ENCODE measurements at regions not wholly inside any gene's neighbourhood (a gene's known extent, or its start where the extent isn't known, plus 50 kb on each side); places are given as distances from the start of the nearest gene placed in this dataset.

GRCh38 chr18:71899183-71899582 lies 645.0 kb downstream of the CBLN2 start:
- no peaks in the 10 kb centered on the region for H3K36me3 Mint-ChIP-seq (ENCODE audit: insufficient read depth, unreplicated experiment)
- intact Hi-C loops (cut with micrococcal nuclease) = no loop called here
- H3K4me1 Mint-ChIP-seq (ENCODE audit: insufficient read depth, unreplicated experiment) = no peaks in the 10 kb centered on the region
- ChIA-PET POLR2A (no interaction called here), CTCF (interaction anchor here (0.6 kb wide), 1 partner anchor 105 kb away, joined by 3 read pairs; no protein-coding TSS in a partner anchor)
- TF ChIP-seq, protein P1, sequence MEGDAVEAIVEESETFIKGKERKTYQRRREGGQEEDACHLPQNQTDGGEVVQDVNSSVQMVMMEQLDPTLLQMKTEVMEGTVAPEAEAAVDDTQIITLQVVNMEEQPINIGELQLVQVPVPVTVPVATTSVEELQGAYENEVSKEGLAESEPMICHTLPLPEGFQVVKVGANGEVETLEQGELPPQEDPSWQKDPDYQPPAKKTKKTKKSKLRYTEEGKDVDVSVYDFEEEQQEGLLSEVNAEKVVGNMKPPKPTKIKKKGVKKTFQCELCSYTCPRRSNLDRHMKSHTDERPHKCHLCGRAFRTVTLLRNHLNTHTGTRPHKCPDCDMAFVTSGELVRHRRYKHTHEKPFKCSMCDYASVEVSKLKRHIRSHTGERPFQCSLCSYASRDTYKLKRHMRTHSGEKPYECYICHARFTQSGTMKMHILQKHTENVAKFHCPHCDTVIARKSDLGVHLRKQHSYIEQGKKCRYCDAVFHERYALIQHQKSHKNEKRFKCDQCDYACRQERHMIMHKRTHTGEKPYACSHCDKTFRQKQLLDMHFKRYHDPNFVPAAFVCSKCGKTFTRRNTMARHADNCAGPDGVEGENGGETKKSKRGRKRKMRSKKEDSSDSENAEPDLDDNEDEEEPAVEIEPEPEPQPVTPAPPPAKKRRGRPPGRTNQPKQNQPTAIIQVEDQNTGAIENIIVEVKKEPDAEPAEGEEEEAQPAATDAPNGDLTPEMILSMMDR (IDR thresholded peaks at IDR 0.05; ENCODE audit: unreplicated experiment) = no peak
- no TSS peak for BruUV-seq (replicated peaks)
- DNase-seq (ENCODE audit: unreplicated experiment) = no peak
- no peak overlapping the region for H3K4me3 Mint-ChIP-seq (ENCODE audit: unreplicated experiment)
- no peaks in the 10 kb centered on the region for H3K27me3 Mint-ChIP-seq (ENCODE audit: insufficient read depth, unreplicated experiment)
- no peaks in the 10 kb centered on the region for H3K9me3 Mint-ChIP-seq (ENCODE audit: unreplicated experiment)
- H3K27ac Mint-ChIP-seq (ENCODE audit: low read depth, unreplicated experiment) = no peak overlapping the region

- BruUV-seq (replicated peaks) = no TSS peak
- POLR2A ChIA-PET = no interaction called here
- Mint-ChIP-seq H3K27ac (ENCODE audit: low read depth, unreplicated experiment) (no peak overlapping the region), H3K4me3 (ENCODE audit: unreplicated experiment) (no peak overlapping the region), H3K27me3 (ENCODE audit: insufficient read depth, unreplicated experiment) (peaks cover 26% of the 10 kb centered on the region), H3K4me1 (ENCODE audit: insufficient read depth, unreplicated experiment) (no peaks in the 10 kb centered on the region), H3K36me3 (ENCODE audit: insufficient read depth, unreplicated experiment) (no peaks in the 10 kb centered on the region), H3K9me3 (ENCODE audit: unreplicated experiment) (no peaks in the 10 kb centered on the region)
- DNase-seq (ENCODE audit: unreplicated experiment) = no peak
- intact Hi-C loops (cut with micrococcal nuclease) = no loop called here
- TF ChIP-seq, protein P1 (IDR thresholded peaks at IDR 0.05; ENCODE audit: unreplicated experiment) = no peak
- CTCF ChIA-PET = no interaction called here
These were observed 656.6 kb downstream of the CBLN2 start for GRCh38 chr18:71887509-71887908.

GRCh38 chr18:71878226-71878625 lies 665.9 kb downstream of the CBLN2 start:
- DNase-seq (ENCODE audit: unreplicated experiment) = no peak
- intact Hi-C loops (cut with micrococcal nuclease) = no loop called here
- H3K4me1 Mint-ChIP-seq (ENCODE audit: insufficient read depth, unreplicated experiment) = peaks cover 6% of the 10 kb centered on the region
- H3K27me3 Mint-ChIP-seq (ENCODE audit: insufficient read depth, unreplicated experiment) = peaks cover 28% of the 10 kb centered on the region
- H3K4me3 Mint-ChIP-seq (ENCODE audit: unreplicated experiment) = no peak overlapping the region
- no peaks in the 10 kb centered on the region for H3K36me3 Mint-ChIP-seq (ENCODE audit: insufficient read depth, unreplicated experiment)
- TF ChIP-seq, protein P1 (IDR thresholded peaks at IDR 0.05; ENCODE audit: unreplicated experiment) = no peak
- no peak overlapping the region for H3K27ac Mint-ChIP-seq (ENCODE audit: low read depth, unreplicated experiment)
- BruUV-seq (replicated peaks) = no TSS peak
- ChIA-PET CTCF (no interaction called here), POLR2A (interaction anchor here (0.7 kb wide), 1 partner anchor 23 kb away, joined by 3 read pairs; no protein-coding TSS in a partner anchor)
- no peaks in the 10 kb centered on the region for H3K9me3 Mint-ChIP-seq (ENCODE audit: unreplicated experiment)

DNA sequence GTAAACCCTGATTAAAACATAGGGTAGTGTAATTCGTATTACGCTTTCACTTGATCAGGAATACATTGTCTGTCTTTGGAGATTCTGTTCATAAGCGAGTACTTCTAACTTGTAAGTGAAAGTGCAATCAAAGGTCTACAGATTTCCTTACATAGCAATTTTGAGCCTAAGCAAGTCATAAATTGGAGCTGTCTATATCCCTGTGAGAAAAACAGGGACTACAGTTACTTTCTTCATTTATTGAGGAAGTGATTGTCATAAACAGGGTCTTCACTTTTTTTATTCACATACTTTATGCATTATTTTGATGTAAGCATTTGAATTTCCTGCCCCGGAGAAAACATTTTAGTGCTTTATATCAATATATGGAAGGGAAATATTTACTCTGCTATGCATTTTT lies 670.4 kb downstream of the CBLN2 start:
- no TSS peak for BruUV-seq (replicated peaks)
- H3K36me3 Mint-ChIP-seq (ENCODE audit: insufficient read depth, unreplicated experiment) = no peaks in the 10 kb centered on the region
- no peak for DNase-seq (ENCODE audit: unreplicated experiment)
- H3K4me3 Mint-ChIP-seq (ENCODE audit: unreplicated experiment) = no peak overlapping the region
- POLR2A ChIA-PET = no interaction called here
- TF ChIP-seq, protein P1 (IDR thresholded peaks at IDR 0.05; ENCODE audit: unreplicated experiment) = no peak
- H3K27ac Mint-ChIP-seq (ENCODE audit: low read depth, unreplicated experiment) = no peak overlapping the region
- no peaks in the 10 kb centered on the region for H3K4me1 Mint-ChIP-seq (ENCODE audit: insufficient read depth, unreplicated experiment)
- peaks cover 21% of the 10 kb centered on the region for H3K27me3 Mint-ChIP-seq (ENCODE audit: insufficient read depth, unreplicated experiment)
- intact Hi-C loops (cut with micrococcal nuclease) = no loop called here
- CTCF ChIA-PET = no interaction called here
- no peaks in the 10 kb centered on the region for H3K9me3 Mint-ChIP-seq (ENCODE audit: unreplicated experiment)

Measured in MCF 10A (cell line).